Activated CD8-positive, alpha-beta T cell treated with anti-CD3 and anti-CD28 coated beads for 36 hours (primary cell): ENCODE measurements at regions not wholly inside any gene's neighbourhood (a gene's known extent, or its start where the extent isn't known, plus 50 kb on each side); places are given as distances from the start of the nearest gene placed in this dataset.

Experiments used
- ATAC-seq: fragments of 200-7000 bp; cut with Tn5 transposase; one replicate; pipeline ENCODE4 v1.10.0; 2021; ENCODE audit warnings: mild to moderate bottlenecking, moderate library complexity
- CTCF ChIA-PET: fragments of 350-600 bp; sonication (Branson Sonifier 250); formaldehyde crosslinking; loops from one replicate; lab custom pipeline; 2021; ENCODE audit warnings: antibody characterized with exemption; lab: Charles Lee
- POLR2A ChIA-PET: fragments of 350-600 bp; sonication (Branson Sonifier 250); formaldehyde crosslinking; loops from one replicate; lab custom pipeline; 2021; ENCODE audit warnings: antibody characterized with exemption; lab: Charles Lee
- DNase-seq: peaks from one replicate; pipeline ENCODE4 v3.0.0-alpha.2; 2020
- H3K27ac Mint-ChIP-seq: one replicate; pipeline ENCODE4 v1.8.0; 2021; ENCODE audit warnings: mild to moderate bottlenecking, mixed read lengths
- H3K27me3 Mint-ChIP-seq: one replicate; pipeline ENCODE4 v1.8.0; 2021; ENCODE audit warnings: mixed read lengths
- H3K36me3 Mint-ChIP-seq: one replicate; pipeline ENCODE4 v1.8.0; 2021; ENCODE audit warnings: low read depth, mixed read lengths
- H3K4me1 Mint-ChIP-seq: one replicate; pipeline ENCODE4 v1.8.0; 2021; ENCODE audit warnings: low read depth, mixed read lengths
- H3K4me3 Mint-ChIP-seq: one replicate; pipeline ENCODE4 v1.8.0; 2021; ENCODE audit warnings: mild to moderate bottlenecking, moderate library complexity, mixed read lengths
- H3K9me3 Mint-ChIP-seq: one replicate; pipeline ENCODE4 v1.8.0; 2021; ENCODE audit warnings: mixed read lengths
- intact Hi-C: fragments of 100-400 bp; cut with micrococcal nuclease; formaldehyde crosslinking; loops from one replicate; pipeline ENCODE4 v1.10.0; 2022
- TF ChIP-seq, protein P1 (sequence below): fragments of 200-600 bp; IDR thresholded peaks from one replicate; pipeline ENCODE4 v1.8.0; 2022; ENCODE audit warnings: antibody characterized with exemption, mild to moderate bottlenecking

DNA sequence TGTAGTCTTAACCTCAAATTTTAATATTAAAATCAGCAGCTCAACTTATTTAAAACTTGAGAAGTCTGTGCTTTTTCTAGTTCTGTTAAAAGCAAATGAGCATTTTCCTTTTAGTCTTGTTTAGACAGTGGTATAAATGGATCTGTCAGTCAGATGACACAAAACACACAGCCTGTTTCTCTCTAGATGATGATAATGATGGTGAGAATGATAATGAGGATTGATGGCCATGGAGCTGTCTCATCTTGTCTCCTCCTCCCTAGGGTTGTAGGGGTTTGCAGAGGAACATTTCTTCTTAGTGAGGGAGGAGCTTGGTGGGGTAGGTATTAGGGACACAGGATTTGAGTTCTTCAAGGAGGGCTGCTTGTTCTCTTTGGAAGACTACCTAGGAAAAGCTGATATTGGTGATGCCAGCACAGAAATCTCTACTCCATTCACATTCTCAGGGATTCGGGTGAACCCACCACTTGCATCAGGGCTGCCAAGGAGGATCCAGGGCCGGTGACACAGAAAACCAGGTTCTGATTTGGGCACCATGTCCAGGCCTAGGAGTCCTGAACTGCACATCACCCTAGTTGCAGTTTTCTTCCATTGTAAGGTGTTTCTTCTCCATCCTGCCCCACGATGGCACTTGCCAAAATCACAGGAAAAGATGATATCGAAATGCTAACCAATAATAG is 147.6 kb downstream of the RHOU start:
- H3K27ac Mint-ChIP-seq, result no peak overlapping the region
- TF ChIP-seq, protein P1, sequence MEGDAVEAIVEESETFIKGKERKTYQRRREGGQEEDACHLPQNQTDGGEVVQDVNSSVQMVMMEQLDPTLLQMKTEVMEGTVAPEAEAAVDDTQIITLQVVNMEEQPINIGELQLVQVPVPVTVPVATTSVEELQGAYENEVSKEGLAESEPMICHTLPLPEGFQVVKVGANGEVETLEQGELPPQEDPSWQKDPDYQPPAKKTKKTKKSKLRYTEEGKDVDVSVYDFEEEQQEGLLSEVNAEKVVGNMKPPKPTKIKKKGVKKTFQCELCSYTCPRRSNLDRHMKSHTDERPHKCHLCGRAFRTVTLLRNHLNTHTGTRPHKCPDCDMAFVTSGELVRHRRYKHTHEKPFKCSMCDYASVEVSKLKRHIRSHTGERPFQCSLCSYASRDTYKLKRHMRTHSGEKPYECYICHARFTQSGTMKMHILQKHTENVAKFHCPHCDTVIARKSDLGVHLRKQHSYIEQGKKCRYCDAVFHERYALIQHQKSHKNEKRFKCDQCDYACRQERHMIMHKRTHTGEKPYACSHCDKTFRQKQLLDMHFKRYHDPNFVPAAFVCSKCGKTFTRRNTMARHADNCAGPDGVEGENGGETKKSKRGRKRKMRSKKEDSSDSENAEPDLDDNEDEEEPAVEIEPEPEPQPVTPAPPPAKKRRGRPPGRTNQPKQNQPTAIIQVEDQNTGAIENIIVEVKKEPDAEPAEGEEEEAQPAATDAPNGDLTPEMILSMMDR, result no peak
- no peaks in the 10 kb centered on the region for H3K9me3 Mint-ChIP-seq
- DNase-seq (no peak), ATAC-seq (no peak)
- no peaks in the 10 kb centered on the region for H3K27me3 Mint-ChIP-seq
- no peaks in the 10 kb centered on the region for H3K4me1 Mint-ChIP-seq
- no peak overlapping the region for H3K4me3 Mint-ChIP-seq
- ChIA-PET CTCF (no interaction called here), POLR2A (no interaction called here)
- intact Hi-C loops, result no loop called here
- no peaks in the 10 kb centered on the region for H3K36me3 Mint-ChIP-seq

DNA sequence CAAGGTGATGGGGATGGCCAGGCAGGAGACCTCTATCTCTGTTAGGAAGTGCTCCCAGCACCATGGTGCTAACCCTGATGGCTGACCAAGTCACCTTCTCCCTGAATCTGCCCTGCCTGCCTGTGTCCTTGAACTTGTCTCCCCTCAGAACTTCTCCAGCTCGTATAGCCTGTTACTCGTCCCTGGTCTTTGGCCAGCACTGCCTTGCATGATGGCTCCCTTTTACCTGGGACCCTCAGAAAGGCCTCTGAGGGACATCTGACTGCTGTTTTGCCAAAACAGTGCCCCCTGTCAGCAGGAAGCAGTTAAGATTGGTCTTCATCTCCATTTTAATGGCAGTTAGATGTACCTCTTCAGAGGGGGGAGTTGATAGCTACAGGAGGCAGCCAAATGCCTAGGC is 148.3 kb downstream of the RHOU start:
- ATAC-seq, result no peak
- Mint-ChIP-seq H3K4me1 (no peaks in the 10 kb centered on the region), H3K4me3 (no peak overlapping the region), H3K36me3 (no peaks in the 10 kb centered on the region), H3K9me3 (no peaks in the 10 kb centered on the region), H3K27me3 (no peaks in the 10 kb centered on the region), H3K27ac (no peak overlapping the region)
- CTCF ChIA-PET, result no interaction called here
- POLR2A ChIA-PET, result no interaction called here
- TF ChIP-seq, protein P1, result no peak
- no peak for DNase-seq
- intact Hi-C loops, result no loop called here

DNA sequence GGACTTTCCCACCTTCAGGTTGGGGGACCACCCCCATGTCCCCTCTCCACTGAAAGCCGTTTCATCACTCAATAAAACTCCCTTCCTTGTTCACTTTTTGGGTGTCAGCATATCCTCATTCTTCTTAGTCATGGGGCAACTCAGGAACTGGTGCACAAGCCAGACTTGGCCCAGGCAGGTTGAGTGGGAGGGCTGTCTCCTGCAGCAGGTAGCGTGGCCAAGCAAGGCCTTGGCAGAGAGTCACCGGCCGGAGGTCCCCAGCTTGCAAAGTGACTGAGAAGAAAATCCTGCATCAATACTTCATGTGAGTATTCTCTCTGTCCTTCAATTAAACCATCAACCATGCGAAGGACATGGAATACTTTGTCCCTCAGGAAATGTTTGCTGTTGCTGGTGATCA is 148.9 kb downstream of the RHOU start:
- TF ChIP-seq, protein P1, result no peak
- Mint-ChIP-seq H3K36me3 (no peaks in the 10 kb centered on the region), H3K27me3 (no peaks in the 10 kb centered on the region), H3K4me1 (peaks cover 1% of the 10 kb centered on the region), H3K27ac (no peak overlapping the region), H3K9me3 (no peaks in the 10 kb centered on the region), H3K4me3 (no peak overlapping the region)
- DNase-seq, result no peak
- POLR2A ChIA-PET, result no interaction called here
- CTCF ChIA-PET, result no interaction called here
- no peak for ATAC-seq
- intact Hi-C loops, result no loop called here

DNA sequence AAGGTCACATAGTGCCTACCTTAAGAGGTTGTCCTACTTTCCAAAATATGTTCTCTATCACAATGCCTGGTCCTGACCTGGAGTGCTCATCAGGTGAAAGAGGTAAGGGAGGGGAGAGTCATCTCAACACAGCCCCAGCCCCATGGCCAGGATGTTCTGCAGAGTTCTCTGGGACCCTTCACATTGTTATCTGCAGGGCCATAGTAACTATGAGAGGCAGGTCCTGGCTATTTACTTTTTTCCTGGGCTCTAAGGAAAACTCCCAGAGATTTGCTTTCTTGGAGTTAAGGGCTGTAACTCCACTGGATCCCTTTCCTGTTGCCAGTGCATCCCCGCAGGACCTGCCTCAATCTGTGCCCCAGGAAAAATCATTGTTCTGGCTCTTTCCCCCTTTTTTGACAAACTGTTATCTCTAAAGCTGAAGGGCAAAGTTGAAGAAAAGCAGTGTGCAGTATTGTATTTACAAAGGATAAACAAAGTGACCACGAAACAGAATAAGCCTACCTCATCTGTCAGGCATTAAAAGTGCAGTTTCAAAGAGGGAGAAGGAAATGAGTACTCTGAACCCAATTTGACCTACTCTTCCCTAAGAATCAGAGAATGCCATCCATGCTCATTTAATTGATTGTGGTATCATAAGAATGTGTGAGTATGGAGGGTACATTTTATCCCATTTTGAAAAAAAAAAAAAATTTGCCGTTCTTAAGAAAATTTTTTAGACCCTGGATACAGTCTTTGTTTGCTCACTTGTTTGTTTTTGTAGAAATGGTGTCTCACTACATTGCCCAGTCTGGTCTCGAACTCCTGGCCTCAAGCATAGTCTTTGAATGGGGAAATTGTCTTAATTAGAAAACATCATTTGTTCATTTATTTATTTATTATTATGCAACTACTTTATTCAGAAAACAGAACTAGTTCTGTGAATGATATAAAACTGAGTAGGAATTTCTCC is 149.6 kb downstream of the RHOU start:
- Mint-ChIP-seq H3K9me3 (no peaks in the 10 kb centered on the region), H3K4me3 (no peak overlapping the region), H3K4me1 (peaks cover 7% of the 10 kb centered on the region), H3K36me3 (no peaks in the 10 kb centered on the region), H3K27ac (no peak overlapping the region), H3K27me3 (no peaks in the 10 kb centered on the region)
- ChIA-PET POLR2A (no interaction called here), CTCF (no interaction called here)
- DNase-seq (no peak), ATAC-seq (no peak)
- TF ChIP-seq, protein P1, result no peak
- intact Hi-C loops, result no loop called here

DNA sequence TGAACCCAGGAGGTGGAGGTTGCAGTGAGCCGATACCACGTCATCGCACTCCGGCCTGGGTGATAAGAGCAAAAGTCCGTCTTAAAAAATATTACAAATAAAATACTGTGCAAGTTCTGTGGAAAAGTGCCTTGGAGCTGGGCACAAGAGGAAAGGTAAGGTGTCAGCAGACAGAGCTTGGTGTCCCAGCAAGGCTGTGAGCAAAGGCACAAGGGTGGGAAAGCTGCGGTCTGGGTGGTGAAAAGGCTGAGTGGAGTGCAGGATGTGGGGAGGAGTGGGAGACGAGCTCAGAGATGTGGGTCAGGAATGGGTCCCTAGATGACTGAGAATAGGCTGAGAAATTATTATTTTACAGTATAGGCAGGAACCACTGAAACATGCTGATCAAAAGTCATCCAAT is 150.6 kb downstream of the RHOU start:
- ChIA-PET CTCF (no interaction called here), POLR2A (no interaction called here)
- no peak overlapping the region for H3K4me3 Mint-ChIP-seq
- intact Hi-C loops, result no loop called here
- TF ChIP-seq, protein P1, result no peak
- no peak overlapping the region for H3K27ac Mint-ChIP-seq
- no peaks in the 10 kb centered on the region for H3K27me3 Mint-ChIP-seq
- ATAC-seq, result no peak
- DNase-seq, result no peak
- H3K36me3 Mint-ChIP-seq, result no peaks in the 10 kb centered on the region
- no peaks in the 10 kb centered on the region for H3K9me3 Mint-ChIP-seq
- peaks cover 17% of the 10 kb centered on the region for H3K4me1 Mint-ChIP-seq
